ENCODE measurements at regions not wholly inside any gene's neighbourhood (a gene's known extent, or its start where the extent isn't known, plus 50 kb on each side); places are given as distances from the start of the nearest gene placed in this dataset.

DNA sequence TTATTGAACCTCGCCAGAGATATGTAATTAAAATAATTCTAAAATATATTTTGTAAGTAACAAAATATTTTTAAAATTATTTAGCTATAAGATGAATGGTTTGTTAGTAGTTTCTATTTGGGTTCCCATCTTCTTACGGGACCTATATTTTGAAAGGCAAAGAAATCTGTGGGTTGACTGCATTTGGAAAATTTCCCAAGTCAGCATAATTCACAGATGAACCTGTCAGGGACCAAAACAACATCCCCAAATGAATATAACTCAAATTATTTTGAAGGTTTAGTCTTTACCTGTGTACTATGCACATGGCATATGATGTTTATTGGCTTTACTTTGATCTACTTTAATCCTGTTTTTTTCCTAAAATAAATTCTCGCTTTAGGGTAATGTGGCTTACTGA is 607.4 kb upstream of the JAG1 start:
- POLR2A ChIA-PET = interaction anchor here (0.6 kb wide), 1 partner anchor 39 kb away, joined by 3 read pairs; no protein-coding TSS in a partner anchor
- intact Hi-C loops (cut with micrococcal nuclease; ENCODE audit: unreplicated experiment) = no loop called here

DNA sequence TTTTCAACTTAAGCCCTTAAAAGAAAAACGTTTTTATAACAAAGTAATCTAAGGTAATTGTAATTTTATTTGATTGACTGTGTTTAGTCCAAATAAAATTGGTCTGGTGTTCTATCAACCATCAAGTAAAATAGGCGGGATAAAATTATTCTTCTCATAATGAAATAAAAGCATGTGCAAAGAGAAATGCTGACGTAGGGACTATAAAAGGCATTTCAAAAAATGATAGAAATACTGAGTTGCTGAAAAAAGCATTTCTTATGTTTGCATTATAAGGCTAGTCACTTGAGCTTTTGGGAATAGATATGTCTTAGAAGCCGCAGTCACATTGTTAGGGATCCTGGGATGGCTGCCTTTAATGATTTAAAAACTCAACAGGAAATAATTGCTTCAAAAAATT is 608.0 kb upstream of the JAG1 start:
- intact Hi-C loops (cut with micrococcal nuclease; ENCODE audit: unreplicated experiment) = no loop called here
- Histone ChIP-seq H3K9me3 (ENCODE audit: low read length) (no peaks in the 10 kb centered on the region), H3K36me3 (ENCODE audit: insufficient read depth, low read length) (no peaks in the 10 kb centered on the region), H3K79me2 (ENCODE audit: insufficient read depth, low read depth, low read length) (no peaks in the 10 kb centered on the region), H3K4me2 (ENCODE audit: low read length) (no peak overlapping the region), H2AFZ (ENCODE audit: low read length) (no peak overlapping the region), H3K9me2 (ENCODE audit: insufficient read depth, low read length) (no peaks in the 10 kb centered on the region), H3K4me3 (ENCODE audit: low read depth, low read length, poor library complexity, severe bottlenecking) (no peak overlapping the region), H4K20me1 (ENCODE audit: insufficient read depth, low read length) (no peaks in the 10 kb centered on the region), H3K27ac (ENCODE audit: low read depth, low read length, poor library complexity, severe bottlenecking) (no peak overlapping the region), H3K4me1 (ENCODE audit: insufficient read depth, low read length, poor library complexity, severe bottlenecking) (no peaks in the 10 kb centered on the region)
- CTCF ChIA-PET (ENCODE audit: unreplicated experiment) = no interaction called here
- TF ChIP-seq CTCF (conservative IDR thresholded peaks at IDR 0.05; ENCODE audit: low read length) = no peak
- TF ChIP-seq EZH2phosphoT487 (IDR thresholded peaks at IDR 0.05; ENCODE audit: borderline replicate concordance, low read depth, low read length) = no peak
- POLR2A ChIA-PET = no interaction called here
- DNase-seq (ENCODE audit: low spot score) = no peak
- no TSS peak for BruUV-seq (replicated peaks)

More for the DNA sequence above, 607.4 kb upstream of the JAG1 start:
- no peak for TF ChIP-seq CTCF (conservative IDR thresholded peaks at IDR 0.05; ENCODE audit: low read length)
- Histone ChIP-seq H3K9me3 (ENCODE audit: low read length) (no peaks in the 10 kb centered on the region), H3K9me2 (ENCODE audit: insufficient read depth, low read length) (no peaks in the 10 kb centered on the region), H2AFZ (ENCODE audit: low read length) (no peak overlapping the region), H4K20me1 (ENCODE audit: insufficient read depth, low read length) (no peaks in the 10 kb centered on the region), H3K4me2 (ENCODE audit: low read length) (no peak overlapping the region), H3K36me3 (ENCODE audit: insufficient read depth, low read length) (no peaks in the 10 kb centered on the region), H3K27ac (ENCODE audit: low read depth, low read length, poor library complexity, severe bottlenecking) (no peak overlapping the region), H3K79me2 (ENCODE audit: insufficient read depth, low read depth, low read length) (no peaks in the 10 kb centered on the region), H3K4me3 (ENCODE audit: low read depth, low read length, poor library complexity, severe bottlenecking) (no peak overlapping the region), H3K4me1 (ENCODE audit: insufficient read depth, low read length, poor library complexity, severe bottlenecking) (no peaks in the 10 kb centered on the region)
- BruUV-seq (replicated peaks) = no TSS peak
- CTCF ChIA-PET (ENCODE audit: unreplicated experiment) = no interaction called here
- no peak for DNase-seq (ENCODE audit: low spot score)

- ChIA-PET CTCF (ENCODE audit: unreplicated experiment) (no interaction called here), POLR2A (no interaction called here)
- no peaks in the 10 kb centered on the region for H4K20me1 ChIP-seq (ENCODE audit: insufficient read depth, low read length)
- no TSS peak for BruUV-seq (replicated peaks)
- no peak overlapping the region for H3K4me2 ChIP-seq (ENCODE audit: low read length)
- no peak overlapping the region for H2AFZ ChIP-seq (ENCODE audit: low read length)
- intact Hi-C loops (cut with micrococcal nuclease; ENCODE audit: unreplicated experiment) = no loop called here
- H3K9me3 ChIP-seq (ENCODE audit: low read length) = no peaks in the 10 kb centered on the region
- no peaks in the 10 kb centered on the region for H3K9me2 ChIP-seq (ENCODE audit: insufficient read depth, low read length)
- TF ChIP-seq CTCF (conservative IDR thresholded peaks at IDR 0.05; ENCODE audit: low read length) (no peak), EZH2phosphoT487 (IDR thresholded peaks at IDR 0.05; ENCODE audit: borderline replicate concordance, low read depth, low read length) (no peak)
- H3K27ac ChIP-seq (ENCODE audit: low read depth, low read length, poor library complexity, severe bottlenecking) = no peak overlapping the region
- DNase-seq (ENCODE audit: low spot score) = no peak
- no peaks in the 10 kb centered on the region for H3K79me2 ChIP-seq (ENCODE audit: insufficient read depth, low read depth, low read length)
- H3K36me3 ChIP-seq (ENCODE audit: insufficient read depth, low read length) = no peaks in the 10 kb centered on the region
- no peak overlapping the region for H3K4me3 ChIP-seq (ENCODE audit: low read depth, low read length, poor library complexity, severe bottlenecking)
- no peaks in the 10 kb centered on the region for H3K4me1 ChIP-seq (ENCODE audit: insufficient read depth, low read length, poor library complexity, severe bottlenecking)
Measured at GRCh38 chr20:11287126-11287525, 613.3 kb upstream of the JAG1 start.
